Lower leg skin (tissue), 4 donors: ENCODE measurements at regions not wholly inside any gene's neighbourhood (a gene's known extent, or its start where the extent isn't known, plus 50 kb on each side); places are given as distances from the start of the nearest gene placed in this dataset.
A peak's percentile ranks its signal among the peaks of the same experiment; 100 is the strongest.

Experiments
- DNase-seq, 2 donors: peaks; one replicate each; pipeline ENCODE4 v3.0.0-alpha.2; 2019; ENCODE audit warnings: low spot score in 2 of 2
- H3K4me3 ChIP-seq: fragments of 200-600 bp; sonication (generic); 2 replicates; pipeline ENCODE4 v1.5.1; 2017; ENCODE audit warnings: mild to moderate bottlenecking, low read depth; ENCODE audit not compliant: poor library complexity, severe bottlenecking
- CTCF ChIP-seq, 3 donors: fragments of 450-650 bp; IDR thresholded peaks; one replicate each; pipeline ENCODE4 v1.5.1; 2016; ENCODE audit warnings: antibody characterized with exemption in 3 of 3, mild to moderate bottlenecking in 3 of 3, moderate library complexity in 2 of 3
- POLR2A ChIP-seq, 2 donors: fragments of 450-650 bp; IDR thresholded peaks; one replicate each; pipeline ENCODE4 v1.6.1; 2016 to 2017; ENCODE audit warnings: antibody characterized with exemption in 2 of 2, mild to moderate bottlenecking in 1 of 2, moderate library complexity in 1 of 2
- WGBS, 2 donors: methylation state at CpG; one replicate each; pipeline ENCODE4 v1.1.5; 2018; 5-methylcytosine and 5-hydroxymethylcytosine counted together
- intact Hi-C: fragments of 100-400 bp; cut with DNase I; formaldehyde crosslinking; loops from one replicate; pipeline ENCODE4 v1.15.0; 2023; ENCODE audit warnings: low total_unique reads

- DNase-seq, result no peak
- no peak overlapping the region for H3K4me3 ChIP-seq
- intact Hi-C loops, result no loop called here
- 87 to 96% methylated on average over 2 of the region's 2 CpGs for WGBS, 2 donors
- TF ChIP-seq POLR2A (IDR thresholded peaks at IDR 0.05) (no peak), CTCF (IDR thresholded peaks at IDR 0.05) (no peak)
Observed at GRCh38 chr2:215699700-215700538, 264.1 kb upstream of the FN1 start.

- TF ChIP-seq CTCF (IDR thresholded peaks at IDR 0.05) (no peak), POLR2A (IDR thresholded peaks at IDR 0.05) (no peak)
- 81 to 84% methylated on average over 2 of the region's 2 CpGs for WGBS, 2 donors
- DNase-seq, result no peak
- intact Hi-C loops, result no loop called here
- no peak overlapping the region for H3K4me3 ChIP-seq
Observed at GRCh38 chr2:215699018-215699417, 263.1 kb upstream of the FN1 start.

- intact Hi-C loops, result no loop called here
- H3K4me3 ChIP-seq, result no peak overlapping the region
- DNase-seq, result no peak
- WGBS, 2 donors, result 39 to 41% methylated on average over 2 of the region's 2 CpGs
- TF ChIP-seq POLR2A (IDR thresholded peaks at IDR 0.05) (no peak), CTCF (IDR thresholded peaks at IDR 0.05) (no peak)
Observed at GRCh38 chr2:215698566-215698965, 262.7 kb upstream of the FN1 start.

GRCh38 chr2:215697496-215697895 lies 261.6 kb upstream of the FN1 start:
- DNase-seq, result no peak
- TF ChIP-seq POLR2A (IDR thresholded peaks at IDR 0.05), result no peak
- no peak for TF ChIP-seq CTCF (IDR thresholded peaks at IDR 0.05)
- H3K4me3 ChIP-seq, result no peak overlapping the region
- WGBS, 2 donors, result 59 to 91% methylated on average over 6 of the region's 6 CpGs
- intact Hi-C loops, result no loop called here

- 92 to 94% methylated on average over 2 of the region's 2 CpGs for WGBS, 2 donors
- no peak overlapping the region for H3K4me3 ChIP-seq
- DNase-seq, result peak in 1 of 2 donors; percentile 18
- TF ChIP-seq CTCF (IDR thresholded peaks at IDR 0.05) (no peak), POLR2A (IDR thresholded peaks at IDR 0.05) (no peak)
- intact Hi-C loops, result no loop called here
Observed at GRCh38 chr2:215697003-215697402, 261.1 kb upstream of the FN1 start.

- 90 to 91% methylated on average over 4 of the region's 4 CpGs for WGBS, 2 donors
- intact Hi-C loops, result no loop called here
- no peak overlapping the region for H3K4me3 ChIP-seq
- TF ChIP-seq CTCF (IDR thresholded peaks at IDR 0.05) (no peak), POLR2A (IDR thresholded peaks at IDR 0.05) (no peak)
- DNase-seq, result no peak
Observed at GRCh38 chr2:215695861-215696260, 260.0 kb upstream of the FN1 start.
